GM12892 (cell line): ENCODE measurements at regions not wholly inside any gene's neighbourhood (a gene's known extent, or its start where the extent isn't known, plus 50 kb on each side); places are given as distances from the start of the nearest gene placed in this dataset.

Experiments used
- POLR2A ChIP-seq: IDR thresholded peaks from 2 replicates; pipeline ENCODE4 v1.6.1; 2011; ENCODE audit warnings: low read depth, low read length, control low read depth
- POLR2AphosphoS5 ChIP-seq: IDR thresholded peaks from 2 replicates; pipeline ENCODE4 v1.6.1; 2011; ENCODE audit warnings: low read depth, low read length, control low read depth
- TAF1 ChIP-seq: IDR thresholded peaks from 2 replicates; pipeline ENCODE4 v1.6.1; 2011; ENCODE audit warnings: low read depth, mild to moderate bottlenecking, control low read depth, low read length, borderline replicate concordance

DNA sequence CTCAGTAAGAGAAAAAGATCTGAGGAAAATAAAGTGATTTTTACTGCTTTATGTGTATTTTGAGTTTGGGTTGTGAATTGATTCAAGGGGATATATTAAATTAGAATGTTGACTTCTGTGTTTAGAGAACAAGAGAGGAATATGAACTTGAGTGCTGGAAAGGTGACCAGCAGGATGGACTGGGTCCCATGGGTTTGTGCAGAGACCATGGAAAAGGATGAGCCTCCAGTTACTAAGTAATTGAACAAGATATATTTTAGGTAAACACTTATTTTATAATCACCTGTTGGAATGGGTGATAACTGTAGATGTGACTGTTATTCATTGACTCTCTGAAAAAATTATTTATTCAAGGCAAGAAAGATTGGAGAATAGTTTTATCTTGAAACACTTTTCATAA is 82.0 kb upstream of the TOP3B start:
- TF ChIP-seq POLR2A (no peak), POLR2AphosphoS5 (no peak), TAF1 (no peak)
